ENCODE measurements at regions not wholly inside any gene's neighbourhood (a gene's known extent, or its start where the extent isn't known, plus 50 kb on each side); places are given as distances from the start of the nearest gene placed in this dataset.

GRCh38 chr5:136516637-136517036, 151.3 kb upstream of the TRPC7 start:
- no peak for TF ChIP-seq PKNOX1 (IDR thresholded peaks at IDR 0.05)
- TF ChIP-seq FOXK2 (IDR thresholded peaks at IDR 0.05) = no peak
- TF ChIP-seq ZNF384 (IDR thresholded peaks at IDR 0.05) = no peak
- TF ChIP-seq L3MBTL2 (conservative IDR thresholded peaks at IDR 0.05) = no peak
- no peak for TF ChIP-seq ELF4 (IDR thresholded peaks at IDR 0.05)
- no peak for TF ChIP-seq TARDBP (IDR thresholded peaks at IDR 0.05)
